MM.1S (cell line): ENCODE measurements at regions not wholly inside any gene's neighbourhood (a gene's known extent, or its start where the extent isn't known, plus 50 kb on each side); places are given as distances from the start of the nearest gene placed in this dataset.

Experiments
- DNase-seq: peaks from one replicate; pipeline ENCODE4 v3.0.0-alpha.2; 2015
- H2AFZ ChIP-seq: fragments of 300-600 bp; sonication (generic); 2 replicates; pipeline ENCODE4 v1.6.0; 2016; ENCODE audit warnings: antibody characterized with exemption, low read length
- H3F3A ChIP-seq: fragments of 300-600 bp; sonication (generic); 2 replicates; pipeline ENCODE4 v1.6.1; 2016; ENCODE audit warnings: mild to moderate bottlenecking, antibody characterized with exemption, low read length, moderate library complexity, mixed read lengths; ENCODE audit not compliant: insufficient read depth
- H3K27ac ChIP-seq: fragments of 300-600 bp; sonication (generic); 2 replicates; pipeline ENCODE4 v1.5.1; 2016; ENCODE audit warnings: mild to moderate bottlenecking, low read length
- H3K27me3 ChIP-seq: fragments of 300-600 bp; sonication (generic); replicated peaks from 2 replicates; pipeline ENCODE4 v1.6.0; 2016; ENCODE audit warnings: low read length; ENCODE audit not compliant: insufficient read depth
- H3K36me3 ChIP-seq: fragments of 300-600 bp; sonication (generic); replicated peaks from 2 replicates; pipeline ENCODE4 v1.6.1; 2016; ENCODE audit warnings: mild to moderate bottlenecking, low read length, mixed read lengths; ENCODE audit not compliant: insufficient read depth
- H3K4me1 ChIP-seq: fragments of 300-600 bp; sonication (generic); 2 replicates; pipeline ENCODE4 v1.6.1; 2016; ENCODE audit warnings: low read length, mixed read lengths
- H3K4me2 ChIP-seq: fragments of 300-600 bp; sonication (generic); 2 replicates; pipeline ENCODE4 v1.6.0; 2016; ENCODE audit warnings: low read depth, low read length
- H3K4me3 ChIP-seq: fragments of 300-600 bp; sonication (generic); 2 replicates; pipeline ENCODE4 v1.5.1; 2016; ENCODE audit warnings: low read length, mixed read lengths
- H3K79me2 ChIP-seq: fragments of 300-600 bp; sonication (generic); 2 replicates; pipeline ENCODE4 v1.6.1; 2016; ENCODE audit warnings: mixed run types, low read length, mixed read lengths
- H3K9ac ChIP-seq: fragments of 300-600 bp; sonication (generic); 2 replicates; pipeline ENCODE4 v1.6.1; 2016; ENCODE audit warnings: low read length, mixed read lengths
- H3K9me2 ChIP-seq: fragments of 300-600 bp; sonication (generic); replicated peaks from 2 replicates; pipeline ENCODE4 v1.6.1; 2016; ENCODE audit warnings: mild to moderate bottlenecking, low read length, mixed read lengths; ENCODE audit not compliant: insufficient read depth
- H3K9me3 ChIP-seq: fragments of 300-600 bp; sonication (generic); replicated peaks from 2 replicates; pipeline ENCODE4 v1.6.1; 2016; ENCODE audit warnings: mild to moderate bottlenecking, low read length, mixed read lengths; ENCODE audit not compliant: insufficient read depth
- H4K20me1 ChIP-seq: fragments of 300-600 bp; sonication (generic); 2 replicates; pipeline ENCODE4 v1.6.1; 2016; ENCODE audit warnings: mild to moderate bottlenecking, low read length, moderate library complexity, mixed read lengths; ENCODE audit not compliant: insufficient read depth
- CTCF ChIP-seq: fragments of 300-600 bp; sonication (generic); IDR thresholded peaks from 2 replicates; pipeline ENCODE4 v1.5.1; 2016; ENCODE audit warnings: antibody characterized with exemption, low read length, mixed read lengths
- EZH2 ChIP-seq: fragments of 300-600 bp; sonication (generic); optimal IDR thresholded peaks from 2 replicates; pipeline ENCODE3; 2017; ENCODE audit warnings: low read depth, mild to moderate bottlenecking, antibody characterized with exemption, low read length, mixed read lengths
- EZH2phosphoT487 ChIP-seq: fragments of 300-600 bp; sonication (generic); IDR thresholded peaks from 2 replicates; pipeline ENCODE4 v1.6.1; 2018; ENCODE audit warnings: antibody characterized with exemption, low read length

DNA sequence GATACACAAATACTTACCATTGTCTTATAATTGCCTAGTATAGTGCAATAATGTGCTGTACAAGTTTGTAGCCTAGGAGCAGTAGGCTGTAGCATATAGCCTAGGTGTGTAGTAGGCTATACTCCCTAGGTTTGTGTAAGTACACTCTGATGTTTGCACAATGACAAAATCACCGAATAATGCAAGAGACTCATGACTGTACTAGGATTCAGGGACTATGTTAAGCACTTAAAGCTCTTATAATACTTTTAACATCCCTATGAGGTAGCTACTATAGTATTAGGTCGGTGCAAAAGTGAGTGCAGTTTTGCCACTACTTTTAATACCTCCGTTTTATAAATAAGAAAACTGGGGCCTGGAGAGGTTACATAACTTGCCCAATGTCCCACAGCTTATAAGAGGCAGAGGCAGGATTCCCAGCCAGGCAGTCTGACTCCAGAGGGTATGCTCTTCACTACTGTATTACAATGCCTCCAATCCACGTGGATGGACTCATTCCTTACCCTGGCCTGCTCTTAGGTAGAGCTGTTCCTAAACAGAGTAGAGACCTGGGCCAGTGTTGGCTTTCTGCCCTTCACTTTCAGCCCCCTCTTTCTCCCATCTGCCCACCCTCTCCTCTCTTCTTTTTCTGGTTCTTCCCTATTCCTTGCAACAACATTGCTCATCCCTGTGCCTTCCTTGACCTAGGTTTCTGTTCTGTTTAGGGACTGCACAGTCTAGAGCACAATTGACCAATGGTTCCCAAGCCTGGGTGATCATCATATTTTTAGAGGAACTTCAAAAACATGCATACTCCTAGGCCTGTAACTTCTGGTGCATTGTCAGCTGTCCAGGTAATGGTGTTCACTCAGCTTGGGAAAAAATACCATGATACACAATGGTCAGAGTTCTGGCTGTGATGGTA is 114.0 kb downstream of the CARTPT start:
- no peak for TF ChIP-seq EZH2phosphoT487
- no peak for TF ChIP-seq CTCF
- no peak for TF ChIP-seq EZH2
- Histone ChIP-seq H2AFZ (no peak overlapping the region), H3K9me3 (no peaks in the 10 kb centered on the region), H3K9ac (no peak overlapping the region), H3K36me3 (no peaks in the 10 kb centered on the region), H3K27me3 (no peaks in the 10 kb centered on the region), H3K4me3 (no peak overlapping the region), H3K4me2 (no peak overlapping the region), H3F3A (no peaks in the 10 kb centered on the region), H3K4me1 (no peaks in the 10 kb centered on the region), H3K9me2 (no peaks in the 10 kb centered on the region), H3K79me2 (no peaks in the 10 kb centered on the region), H3K27ac (no peak overlapping the region), H4K20me1 (no peaks in the 10 kb centered on the region)
- DNase-seq = no peak

DNA sequence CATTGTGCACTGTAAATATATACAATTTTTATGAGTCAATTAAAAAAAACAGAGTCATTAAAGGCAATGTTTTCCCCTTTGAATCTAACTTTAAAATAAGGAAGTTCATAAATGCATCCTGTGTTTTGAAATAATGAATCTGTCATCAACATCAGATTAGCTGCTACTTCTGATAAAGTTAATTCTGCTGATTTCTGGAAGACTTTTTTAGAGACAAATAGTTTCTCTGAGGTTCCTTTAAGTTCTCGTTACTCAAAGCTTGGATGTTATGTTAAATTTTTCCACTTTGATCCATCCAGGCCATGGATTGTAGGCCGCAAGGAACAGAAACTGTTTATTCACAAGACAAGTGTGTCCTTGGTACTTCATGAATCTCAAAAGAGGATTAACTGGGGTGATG is 115.5 kb downstream of the CARTPT start:
- Histone ChIP-seq H3K79me2 (no peaks in the 10 kb centered on the region), H3K27ac (no peak overlapping the region), H4K20me1 (no peaks in the 10 kb centered on the region), H3K4me3 (no peak overlapping the region), H3K27me3 (no peaks in the 10 kb centered on the region), H3K9ac (no peak overlapping the region), H3K4me2 (no peak overlapping the region), H3K4me1 (no peaks in the 10 kb centered on the region), H3K9me2 (no peaks in the 10 kb centered on the region), H3K36me3 (no peaks in the 10 kb centered on the region), H2AFZ (no peak overlapping the region), H3K9me3 (no peaks in the 10 kb centered on the region), H3F3A (no peaks in the 10 kb centered on the region)
- TF ChIP-seq EZH2phosphoT487 (no peak), CTCF (no peak), EZH2 (no peak)
- DNase-seq = no peak

- no peak for DNase-seq
- no peaks in the 10 kb centered on the region for H3K4me1 ChIP-seq
- no peaks in the 10 kb centered on the region for H4K20me1 ChIP-seq
These were observed 117.0 kb downstream of the CARTPT start for GRCh38 chr5:71836084-71836483.

More at GRCh38 chr5:71836084-71836483, 117.0 kb downstream of the CARTPT start:
- Histone ChIP-seq H3K4me2 (no peak overlapping the region), H3K9me2 (no peaks in the 10 kb centered on the region), H3F3A (no peaks in the 10 kb centered on the region), H3K4me3 (no peak overlapping the region), H2AFZ (no peak overlapping the region), H3K79me2 (no peaks in the 10 kb centered on the region), H3K27me3 (no peaks in the 10 kb centered on the region), H3K27ac (no peak overlapping the region), H3K36me3 (no peaks in the 10 kb centered on the region), H3K9ac (no peak overlapping the region), H3K9me3 (no peaks in the 10 kb centered on the region)
- no peak; the same call in 1 of the 2 replicates for TF ChIP-seq CTCF
- no peak for TF ChIP-seq EZH2phosphoT487
- TF ChIP-seq EZH2 = no peak
